Activated CD8-positive, alpha-beta T cell treated with anti-CD3 and anti-CD28 coated beads, Interleukin-2, amount 10 ng/mL, durations not matched to agents 7 days and 5 days (primary cell): ENCODE measurements at regions not wholly inside any gene's neighbourhood (a gene's known extent, or its start where the extent isn't known, plus 50 kb on each side); places are given as distances from the start of the nearest gene placed in this dataset.

Source experiments
- ATAC-seq: fragments of 150-1000 bp; cut with Tn5 transposase; one replicate; pipeline ENCODE4 v1.10.0; 2021; ENCODE audit warnings: moderate library complexity
- CTCF ChIA-PET: fragments of 350-600 bp; sonication (Branson Sonifier 250); formaldehyde crosslinking; loops from one replicate; lab custom pipeline; 2021; ENCODE audit warnings: antibody characterized with exemption; lab: Charles Lee
- POLR2A ChIA-PET: fragments of 350-600 bp; sonication (Branson Sonifier 250); formaldehyde crosslinking; loops from one replicate; lab custom pipeline; 2021; ENCODE audit warnings: antibody characterized with exemption; lab: Charles Lee
- DNase-seq: peaks from one replicate; pipeline ENCODE4 v3.0.0-alpha.2; 2020
- H3K27ac Mint-ChIP-seq: one replicate; pipeline ENCODE4 v1.8.0; 2021; ENCODE audit warnings: mild to moderate bottlenecking, mixed read lengths
- H3K27me3 Mint-ChIP-seq: one replicate; pipeline ENCODE4 v1.8.0; 2021; ENCODE audit warnings: low read depth, mixed read lengths
- H3K36me3 Mint-ChIP-seq: one replicate; pipeline ENCODE4 v1.8.0; 2021; ENCODE audit warnings: low read depth, mixed read lengths
- H3K4me1 Mint-ChIP-seq: one replicate; pipeline ENCODE4 v1.8.0; 2021; ENCODE audit warnings: low read depth, mixed read lengths
- H3K4me3 Mint-ChIP-seq: one replicate; pipeline ENCODE4 v1.8.0; 2021; ENCODE audit warnings: mild to moderate bottlenecking, mixed read lengths
- H3K9me3 Mint-ChIP-seq: one replicate; pipeline ENCODE4 v1.8.0; 2022; ENCODE audit warnings: mixed read lengths; ENCODE audit not compliant: insufficient read depth

DNA sequence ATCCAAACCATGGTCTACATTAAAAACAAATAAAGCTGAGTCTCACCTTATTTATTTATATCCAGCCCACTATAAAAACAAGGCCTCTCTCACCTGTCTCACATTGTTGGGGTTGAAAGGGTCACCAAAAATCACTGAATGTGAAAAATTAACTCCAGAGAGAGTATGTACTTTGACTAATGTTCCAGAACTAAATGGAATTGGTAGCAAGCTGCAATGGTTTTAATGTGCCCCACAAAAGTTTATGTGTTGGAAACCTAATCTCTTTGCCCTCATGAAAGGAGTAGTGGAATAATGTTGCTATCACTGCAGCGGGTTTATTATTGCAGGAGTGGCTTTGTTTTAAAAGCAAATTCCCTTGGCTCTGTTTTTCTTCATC, 230.3 kb downstream of the LTN1 start:
- no peaks in the 10 kb centered on the region for H3K27me3 Mint-ChIP-seq
- no peak overlapping the region for H3K27ac Mint-ChIP-seq
- peaks cover 7% of the 10 kb centered on the region for H3K36me3 Mint-ChIP-seq
- CTCF ChIA-PET, result interaction anchor here (1.9 kb wide), 1 partner anchor 17 kb away, joined by 10 read pairs; no protein-coding TSS in a partner anchor
- POLR2A ChIA-PET, result no interaction called here
- DNase-seq (no peak), ATAC-seq (no peak)
- H3K4me1 Mint-ChIP-seq, result no peaks in the 10 kb centered on the region
- H3K4me3 Mint-ChIP-seq, result no peak overlapping the region
- H3K9me3 Mint-ChIP-seq, result peaks cover 4% of the 10 kb centered on the region

GRCh38 chr21:28761674-28762356, 230.9 kb downstream of the LTN1 start:
- ChIA-PET POLR2A (no interaction called here), CTCF (interaction anchor here (1.9 kb wide), 1 partner anchor 16 kb away, joined by 10 read pairs; no protein-coding TSS in a partner anchor)
- no peaks in the 10 kb centered on the region for H3K27me3 Mint-ChIP-seq
- no peak for DNase-seq
- H3K36me3 Mint-ChIP-seq, result peaks cover 5% of the 10 kb centered on the region
- no peak overlapping the region for H3K4me3 Mint-ChIP-seq
- no peaks in the 10 kb centered on the region for H3K4me1 Mint-ChIP-seq
- no peak overlapping the region for H3K27ac Mint-ChIP-seq
- ATAC-seq, result no peak
- H3K9me3 Mint-ChIP-seq, result no peaks in the 10 kb centered on the region

DNA sequence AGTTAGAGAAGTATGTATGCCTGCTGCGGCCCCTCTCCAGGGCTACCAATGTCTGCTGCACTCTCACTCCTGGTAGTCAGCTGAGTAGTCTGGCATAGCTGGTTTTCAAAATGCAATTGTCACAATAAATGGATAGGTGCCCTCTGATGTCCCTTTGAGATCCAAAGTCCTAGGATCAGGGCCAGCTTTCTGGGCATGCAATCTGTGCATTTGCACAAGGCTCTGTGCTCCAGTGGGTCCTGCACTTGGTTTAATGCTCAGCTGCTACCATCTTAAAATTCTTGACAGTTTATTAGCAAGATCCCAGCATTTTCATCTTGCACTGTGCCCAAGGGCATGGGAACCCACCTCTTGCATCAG, 233.8 kb downstream of the LTN1 start:
- DNase-seq, result no peak
- H3K9me3 Mint-ChIP-seq, result no peaks in the 10 kb centered on the region
- H3K4me1 Mint-ChIP-seq, result no peaks in the 10 kb centered on the region
- H3K27ac Mint-ChIP-seq, result no peak overlapping the region
- POLR2A ChIA-PET, result no interaction called here
- CTCF ChIA-PET, result interaction anchor here (2.1 kb wide), 1 partner anchor 13 kb away, joined by 17 read pairs; no protein-coding TSS in a partner anchor
- ATAC-seq, result no peak
- H3K36me3 Mint-ChIP-seq, result no peaks in the 10 kb centered on the region
- no peaks in the 10 kb centered on the region for H3K27me3 Mint-ChIP-seq
- H3K4me3 Mint-ChIP-seq, result no peak overlapping the region

DNA sequence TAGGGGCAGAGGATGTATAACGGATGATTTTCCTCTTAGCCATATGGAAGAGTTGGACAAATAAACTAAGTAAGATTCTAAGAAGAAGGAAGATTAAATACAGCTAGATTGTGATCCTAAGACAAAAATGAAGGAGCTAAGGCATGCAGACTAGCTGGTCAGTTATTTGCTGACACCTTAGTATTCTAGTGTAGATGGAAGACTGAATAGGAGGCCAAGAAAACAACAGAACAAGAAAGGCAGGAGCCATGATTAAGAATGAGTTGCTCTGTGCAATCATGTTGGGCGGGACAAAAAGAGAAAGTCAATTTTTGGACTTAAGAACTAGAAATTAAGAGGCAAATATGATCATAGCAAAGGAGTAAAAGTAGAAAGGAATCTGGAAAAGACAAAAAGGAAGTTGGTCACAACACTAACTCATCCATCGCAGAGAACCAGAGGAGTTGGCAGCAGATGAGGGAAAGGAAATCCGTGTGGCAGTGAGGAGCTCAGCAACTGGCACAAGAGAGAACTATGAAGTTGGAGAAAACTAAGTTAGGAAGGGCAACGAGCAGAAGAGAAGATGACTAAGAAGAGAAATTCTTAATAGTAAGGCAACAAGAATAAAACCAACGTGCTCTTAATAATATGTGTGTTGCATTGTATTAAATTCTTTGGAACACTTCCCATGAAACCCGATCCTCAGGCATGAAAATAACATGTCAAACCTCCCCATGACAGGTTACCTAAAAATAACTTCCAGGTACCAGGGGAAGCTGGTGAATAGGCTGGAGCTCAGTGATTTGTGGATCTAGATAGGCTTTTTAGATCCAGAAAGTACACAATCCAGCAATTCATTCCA, 234.4 kb downstream of the LTN1 start:
- no peaks in the 10 kb centered on the region for H3K27me3 Mint-ChIP-seq
- H3K36me3 Mint-ChIP-seq, result no peaks in the 10 kb centered on the region
- H3K9me3 Mint-ChIP-seq, result no peaks in the 10 kb centered on the region
- H3K4me3 Mint-ChIP-seq, result no peak overlapping the region
- DNase-seq (no peak), ATAC-seq (no peak)
- ChIA-PET POLR2A (interaction anchor here (0.6 kb wide), 1 partner anchor 162 kb away, joined by 4 read pairs; no protein-coding TSS in a partner anchor), CTCF (interaction anchor here (2.1 kb wide), 1 partner anchor 13 kb away, joined by 17 read pairs; no protein-coding TSS in a partner anchor)
- no peaks in the 10 kb centered on the region for H3K4me1 Mint-ChIP-seq
- H3K27ac Mint-ChIP-seq, result no peak overlapping the region

GRCh38 chr21:28754862-28755261, 237.8 kb downstream of the LTN1 start:
- H3K27ac Mint-ChIP-seq, result no peak overlapping the region
- ATAC-seq (no peak), DNase-seq (no peak)
- POLR2A ChIA-PET, result no interaction called here
- H3K4me1 Mint-ChIP-seq, result no peaks in the 10 kb centered on the region
- no peaks in the 10 kb centered on the region for H3K9me3 Mint-ChIP-seq
- CTCF ChIA-PET, result interaction anchor here (1.4 to 3.9 kb wide), 2 partner anchors 9 to 185 kb away, joined by 3 to 22 read pairs; no protein-coding TSS in a partner anchor
- no peaks in the 10 kb centered on the region for H3K27me3 Mint-ChIP-seq
- H3K4me3 Mint-ChIP-seq, result no peak overlapping the region
- no peaks in the 10 kb centered on the region for H3K36me3 Mint-ChIP-seq

DNA sequence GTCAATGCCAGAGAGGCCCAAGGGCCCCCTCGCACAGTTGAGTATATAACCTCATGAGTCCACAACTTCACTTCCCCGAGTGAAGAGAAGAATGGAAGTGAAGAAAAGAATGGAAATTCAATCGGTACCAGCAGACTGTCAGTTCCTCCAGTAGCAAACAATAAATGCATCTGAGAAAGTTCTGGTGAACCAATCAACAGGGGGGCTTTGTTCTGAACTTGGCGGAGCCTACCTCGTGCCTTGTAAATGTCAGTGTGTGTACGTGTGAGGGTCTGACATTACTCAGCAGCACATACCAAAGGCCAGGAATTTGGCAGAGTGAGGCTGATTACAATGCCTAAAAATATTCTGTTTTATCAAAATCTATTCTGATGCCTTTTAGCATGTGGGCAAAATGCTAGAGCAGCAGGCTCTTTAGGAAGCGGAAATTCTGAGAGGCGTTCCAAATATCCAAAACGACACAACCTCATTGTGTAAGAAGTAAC, 238.5 kb downstream of the LTN1 start:
- Mint-ChIP-seq H3K9me3 (no peaks in the 10 kb centered on the region), H3K27me3 (no peaks in the 10 kb centered on the region), H3K4me1 (no peaks in the 10 kb centered on the region), H3K27ac (no peak overlapping the region), H3K36me3 (no peaks in the 10 kb centered on the region), H3K4me3 (no peak overlapping the region)
- DNase-seq, result no peak
- CTCF ChIA-PET, result interaction anchor here (1.4 to 3.9 kb wide), 2 partner anchors 9 to 186 kb away, joined by 3 to 22 read pairs; no protein-coding TSS in a partner anchor
- ATAC-seq, result no peak
- POLR2A ChIA-PET, result no interaction called here

- H3K27ac Mint-ChIP-seq, result no peak overlapping the region
- H3K36me3 Mint-ChIP-seq, result no peaks in the 10 kb centered on the region
- no peaks in the 10 kb centered on the region for H3K27me3 Mint-ChIP-seq
- ChIA-PET CTCF (interaction anchor here (1.6 kb wide), 1 partner anchor 235 kb away, joined by 4 read pairs; no protein-coding TSS in a partner anchor), POLR2A (no interaction called here)
- no peak for ATAC-seq
- H3K4me1 Mint-ChIP-seq, result no peaks in the 10 kb centered on the region
- no peaks in the 10 kb centered on the region for H3K9me3 Mint-ChIP-seq
- H3K4me3 Mint-ChIP-seq, result no peak overlapping the region
- DNase-seq, result no peak
These were observed 240.5 kb downstream of the LTN1 start for GRCh38 chr21:28752131-28752530.

DNA sequence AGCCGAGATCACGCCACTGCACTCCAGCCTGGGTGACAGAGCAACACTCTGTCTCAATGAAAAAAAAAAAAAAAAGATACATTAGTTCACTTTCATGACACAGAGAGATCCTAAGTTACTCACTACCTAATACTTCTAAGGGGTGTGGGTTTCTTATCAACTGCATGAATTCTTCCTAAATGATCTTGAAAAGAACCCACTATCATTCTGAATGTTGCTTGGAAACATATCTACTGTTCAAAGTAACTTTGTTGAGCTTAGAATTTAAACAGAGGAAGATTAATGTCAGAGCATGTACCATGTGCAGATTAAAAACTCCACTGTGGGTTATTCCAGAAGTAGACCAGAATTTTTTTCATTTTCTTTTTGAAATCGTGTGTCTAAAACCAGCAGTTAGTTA, 241.5 kb downstream of the LTN1 start:
- Mint-ChIP-seq H3K27me3 (no peaks in the 10 kb centered on the region), H3K27ac (no peak overlapping the region), H3K36me3 (no peaks in the 10 kb centered on the region), H3K4me1 (no peaks in the 10 kb centered on the region), H3K9me3 (no peaks in the 10 kb centered on the region), H3K4me3 (no peak overlapping the region)
- CTCF ChIA-PET, result interaction anchor here (1.6 kb wide), 1 partner anchor 234 kb away, joined by 4 read pairs; no protein-coding TSS in a partner anchor
- POLR2A ChIA-PET, result no interaction called here
- no peak for ATAC-seq
- no peak for DNase-seq

DNA sequence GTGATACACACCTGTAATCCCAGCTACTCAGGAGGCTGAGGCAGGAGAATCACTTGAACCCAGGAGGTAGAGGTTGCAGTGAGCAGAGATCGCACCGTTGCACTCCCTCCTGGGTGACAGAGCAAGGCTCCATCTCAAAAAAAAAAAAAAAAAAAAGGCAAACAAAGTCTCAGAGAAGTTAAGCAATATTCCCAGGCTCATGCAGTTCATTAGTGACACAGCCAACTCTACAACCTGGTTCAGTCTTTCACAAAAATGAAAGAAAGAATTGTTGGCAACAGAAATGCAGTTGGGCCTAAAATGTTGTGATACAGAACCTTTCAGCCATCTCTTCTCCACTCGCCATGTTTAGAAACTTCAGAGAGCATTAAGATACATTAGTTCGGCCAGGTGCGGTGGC, 242.1 kb downstream of the LTN1 start:
- Mint-ChIP-seq H3K4me3 (no peak overlapping the region), H3K27ac (no peak overlapping the region), H3K9me3 (no peaks in the 10 kb centered on the region), H3K27me3 (no peaks in the 10 kb centered on the region), H3K36me3 (no peaks in the 10 kb centered on the region), H3K4me1 (no peaks in the 10 kb centered on the region)
- ATAC-seq (no peak), DNase-seq (no peak)
- ChIA-PET CTCF (interaction anchor here (1.6 kb wide), 1 partner anchor 234 kb away, joined by 4 read pairs; no protein-coding TSS in a partner anchor), POLR2A (no interaction called here)

- ChIA-PET CTCF (interaction anchor here (1.7 kb wide), 1 partner anchor 232 kb away, joined by 6 read pairs; no protein-coding TSS in a partner anchor), POLR2A (no interaction called here)
- Mint-ChIP-seq H3K27me3 (no peaks in the 10 kb centered on the region), H3K36me3 (no peaks in the 10 kb centered on the region), H3K27ac (no peak overlapping the region), H3K9me3 (no peaks in the 10 kb centered on the region), H3K4me1 (no peaks in the 10 kb centered on the region), H3K4me3 (no peak overlapping the region)
- no peak for ATAC-seq
- DNase-seq, result no peak
These were observed 243.1 kb downstream of the LTN1 start for GRCh38 chr21:28749536-28749935.

DNA sequence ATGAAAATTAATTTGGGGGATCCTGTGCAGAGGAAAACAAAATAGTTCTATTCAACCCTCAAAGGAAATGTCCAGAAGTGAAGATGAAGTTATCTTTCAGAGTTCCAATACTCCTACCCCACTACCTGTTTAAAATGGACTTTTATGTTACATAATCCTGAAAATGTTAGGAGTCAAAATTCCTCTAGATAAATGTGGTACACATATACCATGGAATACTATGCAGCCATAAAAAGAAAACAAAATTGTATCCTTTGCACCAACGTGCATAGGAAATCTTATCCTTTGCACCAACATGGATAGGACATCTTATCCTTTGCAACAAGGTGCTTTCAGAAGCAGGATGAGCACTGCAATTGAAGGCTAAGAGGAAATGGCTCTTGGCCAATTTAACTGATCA, 245.2 kb downstream of the LTN1 start:
- CTCF ChIA-PET, result no interaction called here
- Mint-ChIP-seq H3K27me3 (no peaks in the 10 kb centered on the region), H3K4me3 (no peak overlapping the region), H3K9me3 (no peaks in the 10 kb centered on the region), H3K27ac (no peak overlapping the region), H3K36me3 (no peaks in the 10 kb centered on the region), H3K4me1 (no peaks in the 10 kb centered on the region)
- ATAC-seq (no peak), DNase-seq (no peak)
- POLR2A ChIA-PET, result no interaction called here
